ENCODE measurements at regions not wholly inside any gene's neighbourhood (a gene's known extent, or its start where the extent isn't known, plus 50 kb on each side); places are given as distances from the start of the nearest gene placed in this dataset.

DNA sequence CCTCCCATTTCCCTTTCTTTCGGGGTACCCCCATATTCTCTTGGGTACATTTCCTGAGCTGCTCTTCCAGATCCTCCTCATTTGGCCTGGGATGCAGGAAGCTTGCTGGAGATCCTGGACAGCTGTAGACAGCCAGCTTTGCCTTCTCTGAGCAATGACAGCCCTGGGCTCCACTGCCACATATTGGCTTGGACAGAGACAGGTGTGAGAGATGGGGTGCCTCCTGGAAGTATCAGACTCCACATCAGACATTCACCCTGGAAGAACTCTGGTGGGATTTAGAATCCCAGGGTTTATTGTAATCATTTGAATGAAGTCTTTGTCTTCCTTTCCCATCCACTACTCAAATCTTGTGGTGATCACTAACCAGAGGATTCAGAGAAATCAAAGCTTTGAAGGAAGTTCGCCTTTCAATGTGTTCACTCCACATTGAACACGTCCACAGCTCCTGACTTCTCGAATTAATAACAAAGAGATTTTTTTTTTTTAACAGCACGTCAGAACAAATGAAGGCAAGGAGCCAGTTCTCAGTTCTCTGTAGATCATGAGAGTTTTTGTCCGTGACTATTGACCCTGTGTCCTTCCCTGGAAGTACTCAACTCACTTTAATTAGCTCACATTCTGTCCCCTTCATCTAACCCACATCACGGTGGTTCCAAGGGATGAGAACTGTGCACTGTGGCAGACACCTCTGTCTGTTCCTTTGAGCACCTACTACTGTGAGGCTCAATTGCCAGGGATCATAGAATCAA lies 377.6 kb upstream of the TRIB2 start:
- TF ChIP-seq, protein P1, sequence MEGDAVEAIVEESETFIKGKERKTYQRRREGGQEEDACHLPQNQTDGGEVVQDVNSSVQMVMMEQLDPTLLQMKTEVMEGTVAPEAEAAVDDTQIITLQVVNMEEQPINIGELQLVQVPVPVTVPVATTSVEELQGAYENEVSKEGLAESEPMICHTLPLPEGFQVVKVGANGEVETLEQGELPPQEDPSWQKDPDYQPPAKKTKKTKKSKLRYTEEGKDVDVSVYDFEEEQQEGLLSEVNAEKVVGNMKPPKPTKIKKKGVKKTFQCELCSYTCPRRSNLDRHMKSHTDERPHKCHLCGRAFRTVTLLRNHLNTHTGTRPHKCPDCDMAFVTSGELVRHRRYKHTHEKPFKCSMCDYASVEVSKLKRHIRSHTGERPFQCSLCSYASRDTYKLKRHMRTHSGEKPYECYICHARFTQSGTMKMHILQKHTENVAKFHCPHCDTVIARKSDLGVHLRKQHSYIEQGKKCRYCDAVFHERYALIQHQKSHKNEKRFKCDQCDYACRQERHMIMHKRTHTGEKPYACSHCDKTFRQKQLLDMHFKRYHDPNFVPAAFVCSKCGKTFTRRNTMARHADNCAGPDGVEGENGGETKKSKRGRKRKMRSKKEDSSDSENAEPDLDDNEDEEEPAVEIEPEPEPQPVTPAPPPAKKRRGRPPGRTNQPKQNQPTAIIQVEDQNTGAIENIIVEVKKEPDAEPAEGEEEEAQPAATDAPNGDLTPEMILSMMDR (IDR thresholded peaks at IDR 0.05), result no peak
- no peak for TF ChIP-seq POLR2A (IDR thresholded peaks at IDR 0.05)
